KBM-7 (cell line): ENCODE measurements at regions not wholly inside any gene's neighbourhood (a gene's known extent, or its start where the extent isn't known, plus 50 kb on each side); places are given as distances from the start of the nearest gene placed in this dataset.

Source experiments
- DNase-seq: peaks from one replicate; pipeline ENCODE4 v3.0.0-alpha.2; 2015
- in situ Hi-C: fragments of 300-500 bp; cut with MboI; formaldehyde crosslinking; loops from 2 replicates; pipeline ENCODE4 v1.14.3; 2020; ENCODE audit warnings: low sequenced_read_pairs, low pct_unique_long_range_greater_than_20kb, mixed read lengths

GRCh38 chr7:8923164-8923806 is 489.9 kb downstream of the NXPH1 start:
- DNase-seq, result no peak
- in situ Hi-C loops, result no loop called here

GRCh38 chr7:8931906-8932646 is 498.7 kb downstream of the NXPH1 start:
- in situ Hi-C loops, result no loop called here
- no peak for DNase-seq

GRCh38 chr7:8932751-8933150 is 499.3 kb downstream of the NXPH1 start:
- DNase-seq, result no peak
- in situ Hi-C loops, result no loop called here

GRCh38 chr7:8937204-8937603 is 503.8 kb downstream of the NXPH1 start:
- in situ Hi-C loops, result no loop called here

GRCh38 chr7:8938044-8938805 is 504.8 kb downstream of the NXPH1 start:
- no peak for DNase-seq
- in situ Hi-C loops, result no loop called here

More at GRCh38 chr7:8937204-8937603, 503.8 kb downstream of the NXPH1 start:
- no peak for DNase-seq

GRCh38 chr7:8939446-8939845 is 506.0 kb downstream of the NXPH1 start:
- no peak for DNase-seq

GRCh38 chr7:8963722-8964121 is 530.3 kb downstream of the NXPH1 start:
- DNase-seq, result no peak
- in situ Hi-C loops, result no loop called here

More at GRCh38 chr7:8939446-8939845, 506.0 kb downstream of the NXPH1 start:
- in situ Hi-C loops, result no loop called here

GRCh38 chr7:8965177-8965576 is 531.8 kb downstream of the NXPH1 start:
- in situ Hi-C loops, result no loop called here
- DNase-seq, result no peak

- DNase-seq, result no peak
- in situ Hi-C loops, result no loop called here
Observed at GRCh38 chr7:8973601-8974000, 540.2 kb downstream of the NXPH1 start.

- in situ Hi-C loops, result no loop called here
- no peak for DNase-seq
Observed at GRCh38 chr7:8975681-8976080, 542.3 kb downstream of the NXPH1 start.

- DNase-seq, result no peak
- in situ Hi-C loops, result no loop called here
Observed at GRCh38 chr7:8982338-8982992, 549.1 kb downstream of the NXPH1 start.

GRCh38 chr7:8985255-8985654 is 551.8 kb downstream of the NXPH1 start:
- in situ Hi-C loops, result no loop called here
- no peak for DNase-seq

GRCh38 chr7:8988267-8988666 is 554.9 kb downstream of the NXPH1 start:
- in situ Hi-C loops, result no loop called here
- DNase-seq, result no peak

GRCh38 chr7:8991159-8991558 is 557.8 kb downstream of the NXPH1 start:
- in situ Hi-C loops, result no loop called here
- no peak for DNase-seq

GRCh38 chr7:8998762-8999161 is 565.4 kb downstream of the NXPH1 start:
- in situ Hi-C loops, result no loop called here
- no peak for DNase-seq

- no peak for DNase-seq
- in situ Hi-C loops, result no loop called here
Observed at GRCh38 chr7:9013940-9014339, 580.5 kb downstream of the NXPH1 start.

GRCh38 chr7:9017286-9017685 is 583.9 kb downstream of the NXPH1 start:
- in situ Hi-C loops, result no loop called here
- no peak for DNase-seq

- DNase-seq, result no peak
- in situ Hi-C loops, result no loop called here
Observed at GRCh38 chr7:9022456-9022855, 589.0 kb downstream of the NXPH1 start.

- in situ Hi-C loops, result no loop called here
Observed at GRCh38 chr7:9023675-9024294, 590.4 kb downstream of the NXPH1 start.

More at GRCh38 chr7:9023675-9024294, 590.4 kb downstream of the NXPH1 start:
- DNase-seq, result no peak
